B cell (primary cell): ENCODE measurements at regions not wholly inside any gene's neighbourhood (a gene's known extent, or its start where the extent isn't known, plus 50 kb on each side); places are given as distances from the start of the nearest gene placed in this dataset.

Source experiments
- ATAC-seq: fragments of 200-7000 bp; cut with Tn5 transposase; one replicate; pipeline ENCODE4 v1.10.0; 2021; ENCODE audit warnings: low read depth, mild to moderate bottlenecking, moderate number of reproducible peaks, moderate library complexity
- CTCF ChIA-PET: fragments of 350-600 bp; sonication (Branson Sonifier 250); formaldehyde crosslinking; loops from one replicate; lab custom pipeline; 2021; ENCODE audit warnings: antibody characterized with exemption, inconsistent platforms; lab: Charles Lee
- POLR2A ChIA-PET: fragments of 350-600 bp; sonication (Branson Sonifier 250); formaldehyde crosslinking; loops from one replicate; lab custom pipeline; 2021; ENCODE audit warnings: antibody characterized with exemption; lab: Charles Lee
- DNase-seq: peaks from one replicate; pipeline ENCODE4 v3.0.0; 2013
- H2AFZ ChIP-seq: 2 replicates; pipeline ENCODE4 v1.6.1; 2012; ENCODE audit warnings: mild to moderate bottlenecking, low read depth, low read length; ENCODE audit not compliant: insufficient read depth, poor library complexity, severe bottlenecking
- H3K27ac ChIP-seq, 2 donors: 1 replicate in 1 of 2; 2 replicates in 1 of 2; pipeline ENCODE4 v1.5.1; 2012 to 2013; ENCODE audit warnings: low read length in 2 of 2, mild to moderate bottlenecking in 2 of 2, moderate library complexity in 1 of 2
- H3K27me3 ChIP-seq, 4 experiments: fragments of 200-600 bp in 1 of 4; sonication (generic) in 1 of 4; replicated peaks in 1 of 4; 1 replicate in 2 of 4; 2 replicates in 2 of 4; pipeline versions ENCODE4 v1.6.1 to v1.7.0; 2013 to 2016; ENCODE audit warnings: low read length in 3 of 4, mild to moderate bottlenecking in 2 of 4, mixed read lengths in 1 of 4, moderate library complexity in 1 of 4; ENCODE audit not compliant: insufficient read depth in 4 of 4, control insufficient read depth in 3 of 4; ENCODE audit errors: control extremely low read depth in 1 of 4
- H3K36me3 ChIP-seq, 2 experiments: replicated peaks in 1 of 2; 1 replicate in 1 of 2; 2 replicates in 1 of 2; pipeline versions ENCODE4 v1.6.1 to v1.7.1; 2013; ENCODE audit warnings: low read length in 1 of 2; ENCODE audit not compliant: insufficient read depth in 2 of 2, control insufficient read depth in 1 of 2; ENCODE audit errors: control extremely low read depth in 1 of 2, extremely low read depth in 1 of 2
- H3K4me1 ChIP-seq, 2 donors: fragments of 200-600 bp in 1 of 2; sonication (generic) in 1 of 2; 1 replicate in 1 of 2; 2 replicates in 1 of 2; pipeline versions ENCODE4 v1.5.1 to v1.6.1; 2013 to 2017; ENCODE audit warnings: low read length in 2 of 2; ENCODE audit not compliant: control insufficient read depth in 2 of 2, insufficient read depth in 2 of 2
- H3K4me2 ChIP-seq: replicated peaks from 2 replicates; pipeline ENCODE3; 2012; ENCODE audit warnings: mild to moderate bottlenecking, low read depth, low read length; ENCODE audit not compliant: poor library complexity, severe bottlenecking
- H3K4me3 ChIP-seq, 5 experiments: fragments of 200-600 bp in 1 of 5; sonication (generic) in 1 of 5; 1 replicate in 3 of 5; 2 replicates in 2 of 5; pipeline versions ENCODE4 v1.5.1 to v1.7.0; 2011 to 2016; ENCODE audit warnings: low read length in 4 of 5, mild to moderate bottlenecking in 4 of 5, low read depth in 2 of 5, control low read depth in 1 of 5, moderate library complexity in 1 of 5; ENCODE audit not compliant: insufficient read depth in 1 of 5; ENCODE audit errors: control extremely low read depth in 1 of 5, extremely low read depth in 1 of 5
- H3K79me2 ChIP-seq: fragments of 200-600 bp; sonication (generic); one replicate; pipeline ENCODE4 v1.6.0; 2016; ENCODE audit warnings: low read length; ENCODE audit not compliant: control insufficient read depth, insufficient read depth
- H3K9ac ChIP-seq: fragments of 200-600 bp; sonication (generic); 2 replicates; pipeline ENCODE4 v1.6.1; 2017; ENCODE audit warnings: mild to moderate bottlenecking, low read length, moderate library complexity
- H3K9me3 ChIP-seq, 3 donors: one replicate each; pipeline versions ENCODE4 v1.6.1 to v1.7.1; 2013; ENCODE audit warnings: low read length in 2 of 3; ENCODE audit not compliant: control insufficient read depth in 2 of 3, insufficient read depth in 1 of 3; ENCODE audit errors: control extremely low read depth in 1 of 3
- H4K20me1 ChIP-seq: 2 replicates; pipeline ENCODE4 v1.6.0; 2012; ENCODE audit warnings: mild to moderate bottlenecking, low read length; ENCODE audit not compliant: insufficient read depth, control insufficient read depth, poor library complexity, severe bottlenecking
- H3K27ac Mint-ChIP-seq: one replicate; pipeline ENCODE4 v1.8.0; 2021; ENCODE audit warnings: mixed read lengths
- H3K27me3 Mint-ChIP-seq: one replicate; pipeline ENCODE4 v1.8.0; 2021; ENCODE audit warnings: mixed read lengths
- H3K4me1 Mint-ChIP-seq: one replicate; pipeline ENCODE4 v1.8.0; 2021; ENCODE audit warnings: mixed read lengths
- H3K4me3 Mint-ChIP-seq: one replicate; pipeline ENCODE4 v1.8.0; 2021; ENCODE audit warnings: mixed read lengths
- H3K9me3 Mint-ChIP-seq: one replicate; pipeline ENCODE4 v1.8.0; 2022; ENCODE audit warnings: mixed read lengths; ENCODE audit not compliant: insufficient read depth
- EZH2 ChIP-seq: IDR thresholded peaks from 2 replicates; pipeline ENCODE4 v1.6.1; 2012; ENCODE audit warnings: borderline replicate concordance, low read depth, mild to moderate bottlenecking, moderate library complexity, low read length; ENCODE audit not compliant: insufficient read depth, poor library complexity, severe bottlenecking
- WGBS: methylation state at CpG from one replicate; pipeline ENCODE4 v1.1.5; 2013; ENCODE audit warnings: missing lambda C conversion rate; ENCODE audit not compliant: insufficient coverage; 5-methylcytosine and 5-hydroxymethylcytosine counted together
- intact Hi-C: fragments of 100-400 bp; cut with micrococcal nuclease; formaldehyde crosslinking; loops from one replicate; pipeline ENCODE4 v1.10.0; 2022
- TF ChIP-seq, protein P1 (sequence below): fragments of 200-600 bp; IDR thresholded peaks from one replicate; pipeline ENCODE4 v1.8.0; 2022; ENCODE audit warnings: antibody characterized with exemption, mild to moderate bottlenecking

DNA sequence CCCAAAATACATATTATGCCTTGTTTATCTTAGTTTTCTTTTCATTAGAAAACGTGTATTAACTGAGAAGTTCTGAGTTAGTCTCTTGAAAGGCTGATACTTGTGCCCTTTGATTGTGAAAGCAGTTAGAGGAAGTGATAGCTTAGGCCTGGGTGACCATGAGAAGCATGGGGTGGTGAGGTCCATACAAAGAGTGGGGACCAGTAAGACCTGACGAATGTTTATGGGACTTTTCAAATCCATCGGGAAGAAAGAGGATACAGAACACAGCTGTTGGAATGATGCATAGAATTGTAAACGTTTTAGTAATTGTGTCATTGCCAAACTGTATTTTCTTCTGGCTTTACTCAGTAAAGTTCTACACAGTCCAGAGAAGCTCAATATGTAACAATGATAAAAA lies 259.8 kb downstream of the LMO4 start:
- H3K27me3 Mint-ChIP-seq = no peaks in the 10 kb centered on the region
- H3K9me3 Mint-ChIP-seq = no peaks in the 10 kb centered on the region
- TF ChIP-seq, protein P1, sequence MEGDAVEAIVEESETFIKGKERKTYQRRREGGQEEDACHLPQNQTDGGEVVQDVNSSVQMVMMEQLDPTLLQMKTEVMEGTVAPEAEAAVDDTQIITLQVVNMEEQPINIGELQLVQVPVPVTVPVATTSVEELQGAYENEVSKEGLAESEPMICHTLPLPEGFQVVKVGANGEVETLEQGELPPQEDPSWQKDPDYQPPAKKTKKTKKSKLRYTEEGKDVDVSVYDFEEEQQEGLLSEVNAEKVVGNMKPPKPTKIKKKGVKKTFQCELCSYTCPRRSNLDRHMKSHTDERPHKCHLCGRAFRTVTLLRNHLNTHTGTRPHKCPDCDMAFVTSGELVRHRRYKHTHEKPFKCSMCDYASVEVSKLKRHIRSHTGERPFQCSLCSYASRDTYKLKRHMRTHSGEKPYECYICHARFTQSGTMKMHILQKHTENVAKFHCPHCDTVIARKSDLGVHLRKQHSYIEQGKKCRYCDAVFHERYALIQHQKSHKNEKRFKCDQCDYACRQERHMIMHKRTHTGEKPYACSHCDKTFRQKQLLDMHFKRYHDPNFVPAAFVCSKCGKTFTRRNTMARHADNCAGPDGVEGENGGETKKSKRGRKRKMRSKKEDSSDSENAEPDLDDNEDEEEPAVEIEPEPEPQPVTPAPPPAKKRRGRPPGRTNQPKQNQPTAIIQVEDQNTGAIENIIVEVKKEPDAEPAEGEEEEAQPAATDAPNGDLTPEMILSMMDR = no peak
- no peak for TF ChIP-seq EZH2
- Histone ChIP-seq H3K4me2 (no peak overlapping the region), H3K4me3 (no peak overlapping the region), H3K27ac (no peak overlapping the region), H3K9ac (no peak overlapping the region), H3K4me1 (peaks cover 25 to 28% of the 10 kb centered on the region in 2 donors), H3K27me3 (no peaks in the 10 kb centered on the region), H3K9me3 (no peaks in the 10 kb centered on the region), H4K20me1 (no peaks in the 10 kb centered on the region), H3K79me2 (no peaks in the 10 kb centered on the region), H3K36me3 (no peaks in the 10 kb centered on the region), H2AFZ (no peak overlapping the region)
- no peak for ATAC-seq
- intact Hi-C loops = no loop called here
- 6% methylated on average over 2 of the region's 4 CpGs for WGBS
- H3K27ac Mint-ChIP-seq = no peak overlapping the region
- H3K4me1 Mint-ChIP-seq = peaks cover 34% of the 10 kb centered on the region
- ChIA-PET CTCF (interaction anchor here (1.0 to 1.5 kb wide), 2 partner anchors 255 to 365 kb away, joined by 4 read pairs; no protein-coding TSS in a partner anchor), POLR2A (no interaction called here)
- peak; percentile 14 for DNase-seq
- H3K4me3 Mint-ChIP-seq = peak overlapping the region; percentile 17

DNA sequence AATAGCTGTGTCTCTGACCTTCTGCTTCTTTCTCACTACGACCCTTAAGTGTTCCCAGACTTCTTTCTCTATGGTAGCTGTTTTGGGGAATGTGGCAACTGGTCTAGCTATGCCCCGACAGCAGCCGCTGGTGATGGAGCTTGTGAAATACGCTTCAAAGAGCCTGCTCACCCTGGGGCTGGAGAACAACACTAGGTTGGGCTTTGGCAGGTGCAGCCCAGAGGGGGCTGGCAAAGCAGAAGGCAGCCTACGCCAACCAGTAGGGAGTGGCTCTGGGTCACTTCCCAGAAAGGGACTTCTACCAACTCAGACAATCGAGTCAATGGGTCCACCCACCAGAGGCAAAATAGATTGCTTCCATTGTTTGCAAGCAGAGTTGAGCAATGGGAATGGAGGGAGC lies 262.8 kb downstream of the LMO4 start:
- Histone ChIP-seq H3K9ac (no peak overlapping the region), H4K20me1 (no peaks in the 10 kb centered on the region), H3K4me3 (no peak overlapping the region), H3K9me3 (no peaks in the 10 kb centered on the region), H3K4me1 (peaks cover 25 to 34% of the 10 kb centered on the region in 2 donors), H3K27me3 (no peaks in the 10 kb centered on the region), H3K36me3 (no peaks in the 10 kb centered on the region), H3K4me2 (no peak overlapping the region), H3K27ac (no peak overlapping the region), H2AFZ (no peak overlapping the region), H3K79me2 (no peaks in the 10 kb centered on the region)
- POLR2A ChIA-PET = no interaction called here
- DNase-seq = no peak
- CTCF ChIA-PET = no interaction called here
- no peak for ATAC-seq
- TF ChIP-seq, protein P1 = no peak
- TF ChIP-seq EZH2 = no peak
- intact Hi-C loops = no loop called here
- H3K27ac Mint-ChIP-seq = no peak overlapping the region
- H3K27me3 Mint-ChIP-seq = no peaks in the 10 kb centered on the region
- H3K9me3 Mint-ChIP-seq = no peaks in the 10 kb centered on the region
- 58% methylated on average over 5 of the region's 6 CpGs for WGBS
- no peak overlapping the region for H3K4me3 Mint-ChIP-seq
- peaks cover 38% of the 10 kb centered on the region for H3K4me1 Mint-ChIP-seq
